Gastrocnemius medialis (tissue), 4 donors: ENCODE measurements at regions not wholly inside any gene's neighbourhood (a gene's known extent, or its start where the extent isn't known, plus 50 kb on each side); places are given as distances from the start of the nearest gene placed in this dataset.

ENCODE experiments used
- ATAC-seq, 2 donors: fragments of 150-250 bp; one replicate each; pipeline ENCODE4 v1.9.1; 2016
- DNase-seq, 2 donors: peaks; one replicate each; pipeline ENCODE4 v3.0.0-alpha.2; 2019
- H3K27ac ChIP-seq, 4 donors: fragments of 200-600 bp; sonication (generic); 1 replicate in 1 of 4; 2 replicates in 3 of 4; pipeline ENCODE4 v1.5.1; 2016 to 2018; ENCODE audit warnings: mild to moderate bottlenecking in 2 of 4, moderate library complexity in 1 of 4
- H3K27me3 ChIP-seq, 3 donors: fragments of 200-600 bp; sonication (generic) in 2 of 3; 1 replicate in 1 of 3; 2 replicates in 2 of 3; pipeline versions ENCODE4 v1.5.1 to v1.6.0; 2016 to 2019; ENCODE audit warnings: mild to moderate bottlenecking in 1 of 3, moderate library complexity in 1 of 3
- H3K36me3 ChIP-seq, 2 donors: fragments of 200-600 bp; sonication (generic) in 1 of 2; one replicate each; pipeline ENCODE4 v1.5.1; 2017 to 2018
- H3K4me1 ChIP-seq, 2 donors: fragments of 200-600 bp; sonication (generic) in 1 of 2; one replicate each; pipeline ENCODE4 v1.5.1; 2016 to 2017; ENCODE audit warnings: mild to moderate bottlenecking in 2 of 2
- H3K4me3 ChIP-seq, 4 donors: fragments of 200-600 bp; sonication (generic) in 3 of 4; 1 replicate in 1 of 4; 2 replicates in 3 of 4; pipeline ENCODE4 v1.5.1; 2016 to 2019; ENCODE audit warnings: mild to moderate bottlenecking in 2 of 4
- H3K9me3 ChIP-seq, 3 donors: fragments of 200-600 bp; sonication (generic) in 2 of 3; 1 replicate in 1 of 3; 2 replicates in 2 of 3; pipeline ENCODE4 v1.5.1; 2016 to 2019
- POLR2A ChIP-seq, 2 donors: fragments of 450-650 bp; IDR thresholded peaks; one replicate each; pipeline ENCODE4 v1.6.1; 2017; ENCODE audit warnings: antibody characterized with exemption in 2 of 2, mild to moderate bottlenecking in 2 of 2, moderate library complexity in 2 of 2
- in situ Hi-C, 4 donors: fragments of 200-750 bp; cut with MboI; loops; one replicate each; pipeline versions ENCODE4 v1.15.0 to v1.8.0; 2017; ENCODE audit warnings: low sequenced_read_pairs in 4 of 4
- intact Hi-C: fragments of 100-400 bp; cut with DNase I; formaldehyde crosslinking; loops from one replicate; pipeline ENCODE4 v1.15.1; 2023; ENCODE audit warnings: low total_unique reads
- TF ChIP-seq, protein P1 (sequence below), 5 experiments: fragments of 450-650 bp in 3 of 5; fragments of 200-600 bp in 2 of 5; sonication (generic) in 2 of 5; IDR thresholded peaks in 4 of 5; conservative IDR thresholded peaks in 1 of 5; 1 replicate in 4 of 5; 2 replicates in 1 of 5; pipeline ENCODE4 v1.5.1; 2016 to 2019; ENCODE audit warnings: antibody characterized with exemption in 5 of 5, mild to moderate bottlenecking in 3 of 5, moderate library complexity in 3 of 5

DNA sequence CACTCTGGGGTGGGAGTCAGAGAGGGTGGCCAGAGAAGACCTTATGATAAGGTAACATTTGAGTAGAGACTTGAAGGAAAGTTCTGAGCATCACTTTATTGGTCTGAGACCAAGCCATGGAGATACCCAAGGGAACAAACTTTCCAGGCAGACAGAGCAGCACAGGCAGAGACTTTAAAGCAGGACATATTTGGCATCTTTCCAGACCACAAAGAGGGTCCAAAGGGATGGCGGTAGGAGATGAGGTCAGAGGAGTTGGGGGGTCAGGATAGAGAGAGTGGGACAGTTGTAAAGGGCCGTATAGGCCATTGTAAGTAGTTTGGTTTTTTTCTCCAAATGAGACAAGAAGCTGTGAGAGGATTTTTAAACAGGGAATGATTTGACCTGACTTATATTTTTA lies 344.4 kb downstream of the SEC23A start:
- Histone ChIP-seq H3K4me1 (no peaks in the 10 kb centered on the region), H3K27ac (no peak overlapping the region), H3K36me3 (no peaks in the 10 kb centered on the region), H3K9me3 (no peaks in the 10 kb centered on the region), H3K4me3 (no peak overlapping the region), H3K27me3 (no peaks in the 10 kb centered on the region)
- in situ Hi-C loops: no loop called here
- intact Hi-C loops: no loop called here
- no peak for DNase-seq
- no peak for ATAC-seq
- no peak for TF ChIP-seq POLR2A (IDR thresholded peaks at IDR 0.05)
- TF ChIP-seq, protein P1, sequence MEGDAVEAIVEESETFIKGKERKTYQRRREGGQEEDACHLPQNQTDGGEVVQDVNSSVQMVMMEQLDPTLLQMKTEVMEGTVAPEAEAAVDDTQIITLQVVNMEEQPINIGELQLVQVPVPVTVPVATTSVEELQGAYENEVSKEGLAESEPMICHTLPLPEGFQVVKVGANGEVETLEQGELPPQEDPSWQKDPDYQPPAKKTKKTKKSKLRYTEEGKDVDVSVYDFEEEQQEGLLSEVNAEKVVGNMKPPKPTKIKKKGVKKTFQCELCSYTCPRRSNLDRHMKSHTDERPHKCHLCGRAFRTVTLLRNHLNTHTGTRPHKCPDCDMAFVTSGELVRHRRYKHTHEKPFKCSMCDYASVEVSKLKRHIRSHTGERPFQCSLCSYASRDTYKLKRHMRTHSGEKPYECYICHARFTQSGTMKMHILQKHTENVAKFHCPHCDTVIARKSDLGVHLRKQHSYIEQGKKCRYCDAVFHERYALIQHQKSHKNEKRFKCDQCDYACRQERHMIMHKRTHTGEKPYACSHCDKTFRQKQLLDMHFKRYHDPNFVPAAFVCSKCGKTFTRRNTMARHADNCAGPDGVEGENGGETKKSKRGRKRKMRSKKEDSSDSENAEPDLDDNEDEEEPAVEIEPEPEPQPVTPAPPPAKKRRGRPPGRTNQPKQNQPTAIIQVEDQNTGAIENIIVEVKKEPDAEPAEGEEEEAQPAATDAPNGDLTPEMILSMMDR (IDR thresholded peaks at IDR 0.05 in 4 of 5, conservative IDR thresholded peaks at IDR 0.05 in 1 of 5): no peak

DNA sequence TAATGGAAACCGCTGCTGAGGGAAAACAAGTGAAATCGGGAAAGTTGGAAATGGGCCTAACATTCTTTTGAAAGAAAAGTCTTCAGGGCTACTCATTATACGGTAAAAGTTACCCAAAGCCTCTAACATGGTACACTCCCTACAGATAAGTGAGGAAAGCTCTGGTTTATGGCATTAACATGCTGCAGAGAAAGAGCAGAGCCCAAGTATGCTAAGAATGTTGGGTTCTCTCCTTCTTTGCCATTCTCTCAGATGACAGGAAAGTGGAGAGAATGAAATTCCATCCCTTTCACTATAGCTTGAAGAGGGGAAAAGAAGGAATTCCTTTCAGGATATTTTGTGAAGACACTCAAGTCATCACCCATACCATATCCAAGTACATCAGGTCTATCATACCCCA lies 348.0 kb downstream of the SEC23A start:
- no peaks in the 10 kb centered on the region for H3K9me3 ChIP-seq
- H3K4me1 ChIP-seq: no peaks in the 10 kb centered on the region
- in situ Hi-C loops (no loop called here), intact Hi-C loops (no loop called here)
- H3K36me3 ChIP-seq: no peaks in the 10 kb centered on the region
- no peak for TF ChIP-seq POLR2A (IDR thresholded peaks at IDR 0.05)
- TF ChIP-seq, protein P1 (IDR thresholded peaks at IDR 0.05 in 4 of 5, conservative IDR thresholded peaks at IDR 0.05 in 1 of 5): no peak
- H3K27me3 ChIP-seq: no peaks in the 10 kb centered on the region
- H3K4me3 ChIP-seq: no peak overlapping the region
- ATAC-seq (no peak), DNase-seq (no peak)
- H3K27ac ChIP-seq: no peak overlapping the region

DNA sequence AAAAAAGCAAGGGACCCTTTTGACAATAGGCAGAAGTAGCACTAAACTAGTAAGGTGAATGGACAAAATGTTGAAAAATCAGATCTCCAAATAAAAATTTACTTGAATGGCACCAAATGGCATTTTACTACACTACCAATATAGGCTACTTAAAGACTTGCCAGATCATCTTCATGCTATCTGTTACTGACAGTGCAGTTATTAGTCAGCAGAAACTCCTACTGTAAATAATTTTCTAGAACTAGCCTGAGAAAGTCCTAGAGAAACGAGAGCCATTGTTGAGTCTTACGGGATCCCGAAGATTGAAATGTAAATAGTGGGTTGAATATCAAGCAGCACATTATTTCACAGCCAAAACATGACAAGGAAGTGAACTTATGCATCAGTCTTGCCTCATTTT lies 350.3 kb downstream of the SEC23A start:
- H3K36me3 ChIP-seq: no peaks in the 10 kb centered on the region
- no peak overlapping the region for H3K27ac ChIP-seq
- no peaks in the 10 kb centered on the region for H3K4me1 ChIP-seq
- ATAC-seq (no peak), DNase-seq (no peak)
- intact Hi-C loops (no loop called here), in situ Hi-C loops (no loop called here)
- no peak overlapping the region for H3K4me3 ChIP-seq
- TF ChIP-seq, protein P1 (IDR thresholded peaks at IDR 0.05 in 4 of 5, conservative IDR thresholded peaks at IDR 0.05 in 1 of 5): no peak
- TF ChIP-seq POLR2A (IDR thresholded peaks at IDR 0.05): no peak
- H3K9me3 ChIP-seq: no peaks in the 10 kb centered on the region
- no peaks in the 10 kb centered on the region for H3K27me3 ChIP-seq

DNA sequence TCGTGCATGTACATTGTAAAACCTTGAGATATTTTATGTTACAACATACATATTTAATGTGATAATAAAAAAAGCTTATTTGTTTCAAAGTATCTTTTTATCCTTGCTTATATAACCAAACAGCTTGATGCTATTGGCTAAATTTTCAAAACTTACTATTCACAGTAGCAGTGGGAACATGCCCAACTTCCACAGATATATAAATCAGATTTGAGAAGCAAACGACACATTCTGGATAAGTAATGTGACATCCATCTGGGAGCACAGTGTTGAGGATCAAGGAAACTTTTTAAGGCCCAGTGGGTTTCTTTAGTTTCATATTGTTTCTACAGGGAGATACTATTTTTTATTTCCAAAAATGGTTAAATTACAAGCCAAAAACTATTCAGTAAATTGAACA lies 350.7 kb downstream of the SEC23A start:
- in situ Hi-C loops: no loop called here
- Histone ChIP-seq H3K27me3 (no peaks in the 10 kb centered on the region), H3K4me3 (no peak overlapping the region), H3K4me1 (no peaks in the 10 kb centered on the region), H3K27ac (no peak overlapping the region), H3K9me3 (no peaks in the 10 kb centered on the region), H3K36me3 (no peaks in the 10 kb centered on the region)
- intact Hi-C loops: no loop called here
- TF ChIP-seq, protein P1 (IDR thresholded peaks at IDR 0.05 in 4 of 5, conservative IDR thresholded peaks at IDR 0.05 in 1 of 5): no peak
- TF ChIP-seq POLR2A (IDR thresholded peaks at IDR 0.05): no peak
- DNase-seq (no peak), ATAC-seq (no peak)

DNA sequence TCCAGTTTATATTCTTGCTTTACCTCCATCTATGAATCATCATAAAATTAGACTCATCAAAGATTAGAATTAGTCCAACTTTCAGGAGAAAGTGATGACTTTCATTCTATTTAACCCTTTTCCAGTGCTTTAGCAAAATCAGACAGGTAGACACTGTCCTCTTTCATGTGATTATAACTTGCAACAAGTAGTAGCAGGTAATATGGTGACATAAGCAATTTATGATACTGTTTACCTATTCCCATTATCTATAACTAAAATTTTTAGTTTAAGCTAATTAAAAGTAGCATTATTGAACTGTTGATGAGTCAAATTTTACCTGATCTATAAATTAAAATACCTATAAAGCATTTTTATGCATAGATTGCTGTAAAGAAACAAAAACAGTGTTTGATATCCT lies 351.6 kb downstream of the SEC23A start:
- in situ Hi-C loops (no loop called here), intact Hi-C loops (no loop called here)
- Histone ChIP-seq H3K36me3 (no peaks in the 10 kb centered on the region), H3K4me1 (no peaks in the 10 kb centered on the region), H3K4me3 (no peak overlapping the region), H3K9me3 (no peaks in the 10 kb centered on the region), H3K27ac (no peak overlapping the region), H3K27me3 (no peaks in the 10 kb centered on the region)
- no peak for DNase-seq
- TF ChIP-seq, protein P1 (IDR thresholded peaks at IDR 0.05 in 4 of 5, conservative IDR thresholded peaks at IDR 0.05 in 1 of 5): no peak
- TF ChIP-seq POLR2A (IDR thresholded peaks at IDR 0.05): no peak
- ATAC-seq: no peak
